Common myeloid progenitor, CD34-positive (primary cell): ENCODE measurements at regions not wholly inside any gene's neighbourhood (a gene's known extent, or its start where the extent isn't known, plus 50 kb on each side); places are given as distances from the start of the nearest gene placed in this dataset.

Experiments
- CTCF ChIA-PET: fragments of 350-600 bp; sonication (Branson Sonifier 250); formaldehyde crosslinking; loops from one replicate; lab custom pipeline; 2021; ENCODE audit warnings: antibody characterized with exemption; lab: Charles Lee
- POLR2A ChIA-PET: fragments of 350-600 bp; sonication (Branson Sonifier 250); formaldehyde crosslinking; loops from one replicate; lab custom pipeline; 2021; ENCODE audit warnings: antibody characterized with exemption; lab: Charles Lee
- DNase-seq, 3 donors: peaks; one replicate each; pipeline versions ENCODE4 v3.0.0 to v3.0.0-alpha.2; 2013
- H3K27ac ChIP-seq, 2 experiments: 1 replicate in 1 of 2; 2 replicates in 1 of 2; pipeline ENCODE4 v1.7.0; 2013; ENCODE audit warnings: inconsistent platforms in 2 of 2, low read length in 2 of 2, mild to moderate bottlenecking in 2 of 2, low read depth in 1 of 2, moderate library complexity in 1 of 2; ENCODE audit not compliant: severe bottlenecking in 2 of 2, insufficient read depth in 1 of 2, poor library complexity in 1 of 2
- H3K27me3 ChIP-seq, 5 experiments: replicated peaks in 2 of 5; 1 replicate in 3 of 5; 2 replicates in 2 of 5; pipeline versions ENCODE4 v1.6.1 to v1.7.0; 2013; ENCODE audit warnings: low read length in 4 of 5, mild to moderate bottlenecking in 2 of 5, moderate library complexity in 2 of 5, inconsistent platforms in 1 of 5; ENCODE audit not compliant: insufficient read depth in 5 of 5, control insufficient read depth in 4 of 5
- H3K36me3 ChIP-seq, 4 experiments: 1 replicate in 2 of 4; 2 replicates in 2 of 4; pipeline versions ENCODE4 v1.6.1 to v1.7.0; 2013; ENCODE audit warnings: low read length in 3 of 4, control low read depth in 1 of 4, mild to moderate bottlenecking in 1 of 4; ENCODE audit not compliant: control insufficient read depth in 4 of 4, insufficient read depth in 4 of 4
- H3K4me1 ChIP-seq, 4 experiments: 1 replicate in 3 of 4; 2 replicates in 1 of 4; pipeline versions ENCODE4 v1.6.1 to v1.7.1; 2013; ENCODE audit warnings: low read length in 3 of 4, mild to moderate bottlenecking in 3 of 4, control low read depth in 1 of 4, inconsistent platforms in 1 of 4, moderate library complexity in 1 of 4; ENCODE audit not compliant: control insufficient read depth in 4 of 4, insufficient read depth in 4 of 4; ENCODE audit errors: control extremely low read depth in 1 of 4
- H3K4me3 ChIP-seq, 7 experiments: 1 replicate in 4 of 7; 2 replicates in 3 of 7; pipeline versions ENCODE4 v1.5.1 to v1.7.0; 2013; ENCODE audit warnings: mild to moderate bottlenecking in 7 of 7, low read length in 6 of 7, moderate library complexity in 6 of 7, inconsistent platforms in 2 of 7, low read depth in 2 of 7, control low read depth in 1 of 7; ENCODE audit not compliant: insufficient read depth in 4 of 7, control insufficient read depth in 1 of 7; ENCODE audit errors: extremely low read depth in 1 of 7
- H3K9me3 ChIP-seq, 5 experiments: 1 replicate in 4 of 5; 2 replicates in 1 of 5; pipeline versions ENCODE4 v1.6.1 to v1.7.1; 2013; ENCODE audit warnings: low read length in 4 of 5, mild to moderate bottlenecking in 2 of 5, inconsistent platforms in 1 of 5, low read depth in 1 of 5, moderate library complexity in 1 of 5; ENCODE audit not compliant: control insufficient read depth in 4 of 5, insufficient read depth in 2 of 5; ENCODE audit errors: control extremely low read depth in 1 of 5
- WGBS: methylation state at CpG from one replicate; pipeline ENCODE4 v1.1.5; 2013; ENCODE audit not compliant: insufficient coverage; 5-methylcytosine and 5-hydroxymethylcytosine counted together

DNA sequence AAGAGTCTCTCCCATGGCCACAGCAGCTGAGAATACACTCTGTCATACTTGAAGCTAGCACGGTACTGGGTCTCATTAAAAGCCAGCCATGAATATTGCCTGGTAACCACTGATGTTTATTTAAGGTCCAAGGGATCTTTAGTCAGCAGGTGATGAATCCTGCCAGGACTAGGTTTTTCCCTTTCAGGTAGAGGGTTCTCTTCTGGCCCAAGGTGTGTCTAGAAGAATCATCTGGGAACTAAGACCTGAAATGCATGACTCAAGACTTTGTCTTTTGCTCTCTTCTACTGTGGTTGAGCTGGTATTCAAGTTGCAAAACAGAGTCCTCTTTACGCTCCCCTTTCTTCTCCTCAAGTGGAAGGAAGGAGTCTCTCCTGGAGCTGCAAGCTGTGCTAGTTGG, 400.5 kb upstream of the FSIP2 start:
- 100% methylated on average over 1 of the region's 2 CpGs for WGBS
- H3K4me3 ChIP-seq: no peak overlapping the region
- no peaks in the 10 kb centered on the region for H3K36me3 ChIP-seq
- CTCF ChIA-PET: interaction anchor here (0.9 to 1.2 kb wide), 3 partner anchors 11 to 21 kb away, joined by 3 to 5 read pairs (median 3); no protein-coding TSS in a partner anchor
- no peaks in the 10 kb centered on the region for H3K4me1 ChIP-seq
- H3K27ac ChIP-seq: no peak overlapping the region
- POLR2A ChIA-PET: no interaction called here
- no peaks in the 10 kb centered on the region for H3K9me3 ChIP-seq
- no peaks in the 10 kb centered on the region for H3K27me3 ChIP-seq
- DNase-seq: no peak

DNA sequence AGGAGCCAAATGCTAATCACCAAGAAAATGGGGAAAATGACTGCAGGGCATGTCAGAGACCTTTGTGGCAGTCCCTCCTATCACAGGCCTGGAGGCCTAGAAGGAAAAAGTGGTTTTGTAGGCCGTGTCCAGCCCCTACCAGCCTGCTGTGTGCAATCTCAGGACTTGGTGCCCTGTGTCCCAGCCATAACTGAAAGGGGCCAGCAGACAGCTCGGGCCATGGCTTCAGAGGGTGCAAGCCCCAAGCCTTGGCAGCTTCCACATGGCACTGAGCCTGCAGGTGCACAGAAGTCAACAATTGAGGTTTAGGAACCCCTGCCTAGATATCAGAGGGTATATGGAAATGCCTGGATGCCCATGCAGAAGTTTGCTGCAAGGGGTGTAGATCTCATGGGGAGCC, 391.2 kb upstream of the FSIP2 start:
- Histone ChIP-seq H3K4me3 (no peak overlapping the region), H3K27me3 (no peaks in the 10 kb centered on the region), H3K27ac (no peak overlapping the region), H3K4me1 (no peaks in the 10 kb centered on the region), H3K9me3 (no peaks in the 10 kb centered on the region), H3K36me3 (no peaks in the 10 kb centered on the region)
- ChIA-PET POLR2A (no interaction called here), CTCF (no interaction called here)
- 50% methylated on average over 2 of the region's 2 CpGs for WGBS
- DNase-seq: no peak

DNA sequence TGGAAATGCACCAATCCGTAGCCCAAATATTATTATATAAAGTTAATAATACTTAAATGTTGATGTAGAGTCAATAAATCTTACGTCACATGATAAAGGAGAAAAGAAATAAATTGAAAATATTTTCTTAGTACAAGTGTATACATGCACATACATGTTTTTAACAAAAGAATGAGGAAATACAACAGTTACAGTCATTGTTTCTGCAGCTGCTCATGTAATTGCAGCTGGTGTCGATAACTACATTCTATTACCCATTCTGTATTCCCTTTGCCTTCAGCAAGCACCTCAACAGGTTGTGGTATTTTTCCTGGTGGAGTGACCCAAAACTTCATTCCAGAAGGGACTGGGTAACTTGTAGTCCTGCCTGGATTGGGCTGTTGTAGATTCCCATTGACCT, 377.8 kb upstream of the FSIP2 start:
- no peak overlapping the region for H3K4me3 ChIP-seq
- peaks cover 0 to 3% (median 1%) of the 10 kb centered on the region in 5 experiments for H3K9me3 ChIP-seq
- no CpG with 5 or more reads among the region's 3 CpGs for WGBS
- H3K36me3 ChIP-seq: no peaks in the 10 kb centered on the region
- ChIA-PET CTCF (no interaction called here), POLR2A (no interaction called here)
- DNase-seq: no peak
- no peaks in the 10 kb centered on the region for H3K27me3 ChIP-seq
- no peak overlapping the region for H3K27ac ChIP-seq
- H3K4me1 ChIP-seq: no peaks in the 10 kb centered on the region

DNA sequence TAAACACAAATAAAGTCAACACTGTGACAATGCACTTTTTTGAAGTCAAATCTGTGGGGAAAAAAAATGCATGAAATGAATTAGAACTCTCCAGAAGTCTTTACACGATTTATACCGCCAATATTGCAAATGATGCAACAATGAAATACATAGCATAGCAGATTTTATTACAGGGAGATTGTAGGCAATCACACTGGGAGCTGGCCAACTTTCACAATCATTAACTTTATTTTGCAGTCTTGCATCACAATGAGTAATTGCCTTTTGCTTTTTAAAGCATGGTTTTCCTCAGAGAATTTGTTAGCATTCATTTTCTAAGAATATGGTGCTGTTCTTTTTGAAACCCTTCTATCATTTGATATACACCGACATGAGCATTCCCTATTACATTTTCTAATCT, 366.4 kb upstream of the FSIP2 start:
- WGBS: no CpG with 5 or more reads among the region's 3 CpGs
- Histone ChIP-seq H3K9me3 (peaks cover 0 to 4% (median 0%) of the 10 kb centered on the region in 5 experiments), H3K27ac (no peak overlapping the region), H3K27me3 (no peaks in the 10 kb centered on the region), H3K4me1 (no peaks in the 10 kb centered on the region), H3K36me3 (no peaks in the 10 kb centered on the region), H3K4me3 (no peak overlapping the region)
- ChIA-PET CTCF (no interaction called here), POLR2A (no interaction called here)
- no peak for DNase-seq

DNA sequence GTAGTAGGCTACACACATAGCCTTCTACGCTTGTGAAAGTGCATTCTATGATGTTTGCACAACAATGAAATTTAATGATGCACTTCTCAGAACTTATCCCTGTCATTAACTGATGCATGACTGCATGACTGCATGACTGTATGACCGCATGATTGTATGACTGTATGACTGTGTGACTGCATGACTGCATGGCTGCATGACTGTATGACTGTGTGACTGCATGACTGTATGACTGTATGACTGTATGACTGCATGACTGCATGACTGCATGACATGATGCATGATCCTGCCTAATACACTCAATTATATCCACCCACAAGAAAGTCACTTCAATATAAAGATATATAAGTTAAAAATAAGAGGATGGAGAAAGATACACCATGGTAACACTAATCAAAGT, 365.4 kb upstream of the FSIP2 start:
- no peak for DNase-seq
- no peak overlapping the region for H3K27ac ChIP-seq
- CTCF ChIA-PET: no interaction called here
- H3K36me3 ChIP-seq: no peaks in the 10 kb centered on the region
- WGBS: 100% methylated on average over 2 of the region's 2 CpGs
- peaks cover 0 to 4% (median 0%) of the 10 kb centered on the region in 5 experiments for H3K9me3 ChIP-seq
- no peaks in the 10 kb centered on the region for H3K4me1 ChIP-seq
- no peaks in the 10 kb centered on the region for H3K27me3 ChIP-seq
- H3K4me3 ChIP-seq: no peak overlapping the region
- POLR2A ChIA-PET: no interaction called here

DNA sequence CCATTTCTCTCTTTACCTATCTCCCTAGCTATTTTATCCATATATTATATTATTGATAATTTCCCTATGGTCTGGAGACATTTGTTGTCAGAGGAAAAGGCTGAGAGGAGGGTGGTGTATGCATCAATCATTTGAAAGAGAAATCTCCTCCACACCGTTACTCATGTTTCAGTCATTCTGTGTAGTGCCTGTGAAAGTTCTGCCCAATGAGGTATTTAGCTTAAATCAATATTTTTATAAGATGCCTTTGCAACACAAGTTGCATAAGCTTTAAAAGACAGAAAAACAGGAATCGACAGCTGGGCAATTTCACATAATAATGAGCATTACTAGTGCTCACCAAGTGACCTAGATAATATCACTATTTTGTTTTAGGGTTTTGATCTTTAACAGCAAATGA, 363.7 kb upstream of the FSIP2 start:
- ChIA-PET POLR2A (no interaction called here), CTCF (no interaction called here)
- WGBS: no CpG with 5 or more reads among the region's 2 CpGs

DNA sequence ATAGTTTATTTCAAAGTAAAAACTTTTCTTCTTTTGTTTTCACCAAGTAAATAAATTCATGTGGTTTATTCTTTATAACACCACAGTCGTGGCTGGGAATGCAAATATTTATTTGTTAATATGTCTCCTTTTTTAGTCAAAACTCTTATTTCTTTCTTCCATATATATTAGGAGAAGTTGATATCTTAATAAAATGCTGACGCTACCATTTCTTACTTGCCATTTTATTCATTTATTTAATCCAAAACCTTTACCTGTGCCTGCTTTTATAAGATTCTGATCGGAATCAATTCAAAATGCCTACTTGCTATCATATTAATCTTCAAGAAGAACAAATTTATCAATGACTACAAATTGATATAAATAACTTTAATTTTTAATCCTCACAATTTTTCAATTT, 362.9 kb upstream of the FSIP2 start:
- H3K27me3 ChIP-seq: no peaks in the 10 kb centered on the region
- POLR2A ChIA-PET: no interaction called here
- no peak for DNase-seq
- H3K4me1 ChIP-seq: no peaks in the 10 kb centered on the region
- no peaks in the 10 kb centered on the region for H3K36me3 ChIP-seq
- peaks cover 0 to 4% (median 0%) of the 10 kb centered on the region in 5 experiments for H3K9me3 ChIP-seq
- H3K27ac ChIP-seq: no peak overlapping the region
- H3K4me3 ChIP-seq: no peak overlapping the region
- WGBS: no CpG with 5 or more reads among the region's 3 CpGs
- CTCF ChIA-PET: no interaction called here

More for the DNA sequence above, 363.7 kb upstream of the FSIP2 start:
- no peak overlapping the region for H3K4me3 ChIP-seq
- H3K4me1 ChIP-seq: no peaks in the 10 kb centered on the region
- H3K27me3 ChIP-seq: no peaks in the 10 kb centered on the region
- no peak overlapping the region for H3K27ac ChIP-seq
- H3K9me3 ChIP-seq: peaks cover 0 to 4% (median 0%) of the 10 kb centered on the region in 5 experiments
- DNase-seq: no peak
- H3K36me3 ChIP-seq: no peaks in the 10 kb centered on the region
